Fibroblast of mammary gland (primary cell): ENCODE measurements at regions not wholly inside any gene's neighbourhood (a gene's known extent, or its start where the extent isn't known, plus 50 kb on each side); places are given as distances from the start of the nearest gene placed in this dataset.

Experiments used
- DNase-seq: peaks from one replicate; pipeline ENCODE4 v3.0.0-alpha.2; 2010; ENCODE audit warnings: low read depth
- H3K4me3 ChIP-seq: 2 replicates; pipeline ENCODE4 v1.5.1; 2011; ENCODE audit warnings: low read depth, mild to moderate bottlenecking, low read length, moderate library complexity; ENCODE audit not compliant: control insufficient read depth
- CTCF ChIP-seq: conservative IDR thresholded peaks from 2 replicates; pipeline ENCODE4 v1.5.1; 2011; ENCODE audit warnings: low read depth, low read length, inconsistent platforms; ENCODE audit not compliant: control insufficient read depth, insufficient read depth

GRCh38 chr5:1669276-1670155 is 130.1 kb downstream of the MRPL36 start:
- TF ChIP-seq CTCF: no peak
- H3K4me3 ChIP-seq: no peak overlapping the region
- DNase-seq: no peak

GRCh38 chr5:1668141-1668721 is 131.4 kb downstream of the MRPL36 start:
- no peak for DNase-seq
- no peak for TF ChIP-seq CTCF
- H3K4me3 ChIP-seq: no peak overlapping the region

- TF ChIP-seq CTCF: no peak
- H3K4me3 ChIP-seq: no peak overlapping the region
- no peak for DNase-seq
These were observed 131.9 kb downstream of the MRPL36 start for GRCh38 chr5:1667648-1668140.

- no peak overlapping the region for H3K4me3 ChIP-seq
- TF ChIP-seq CTCF: no peak
- DNase-seq: peak; percentile 21
These were observed 132.6 kb downstream of the MRPL36 start for GRCh38 chr5:1666812-1667588.

- no peak for TF ChIP-seq CTCF
- no peak for DNase-seq
- H3K4me3 ChIP-seq: no peak overlapping the region
These were observed 133.4 kb downstream of the MRPL36 start for GRCh38 chr5:1666221-1666620.

GRCh38 chr5:1665803-1666202 is 133.8 kb downstream of the MRPL36 start:
- no peak for TF ChIP-seq CTCF
- no peak overlapping the region for H3K4me3 ChIP-seq
- no peak for DNase-seq
